Central memory CD8-positive, alpha-beta T cell (primary cell): ENCODE measurements at regions not wholly inside any gene's neighbourhood (a gene's known extent, or its start where the extent isn't known, plus 50 kb on each side); places are given as distances from the start of the nearest gene placed in this dataset.

Experiments
- ATAC-seq: fragments of 150-1000 bp; cut with Tn5 transposase; replicated peaks from 2 replicates; pipeline ENCODE4 v1.10.0; 2022; ENCODE audit warnings: mild to moderate bottlenecking, moderate FRiP score, moderate number of reproducible peaks; ENCODE audit not compliant: poor library complexity, severe bottlenecking; ENCODE audit errors: extremely low read depth
- DNase-seq, 2 donors: peaks; one replicate each; pipeline ENCODE4 v3.0.0; 2021; ENCODE audit warnings: low spot score in 2 of 2
- H3K27ac Mint-ChIP-seq: one replicate; pipeline ENCODE4 v1.8.0; 2022; ENCODE audit warnings: low read depth, mild to moderate bottlenecking, moderate library complexity, mixed read lengths
- H3K27me3 Mint-ChIP-seq: one replicate; pipeline ENCODE4 v1.8.0; 2022; ENCODE audit warnings: mixed read lengths
- H3K36me3 Mint-ChIP-seq: one replicate; pipeline ENCODE4 v1.8.0; 2022; ENCODE audit warnings: mild to moderate bottlenecking, moderate library complexity, mixed read lengths; ENCODE audit not compliant: insufficient read depth
- H3K4me1 Mint-ChIP-seq: one replicate; pipeline ENCODE4 v1.8.0; 2022; ENCODE audit warnings: mixed read lengths
- H3K4me3 Mint-ChIP-seq: one replicate; pipeline ENCODE4 v1.8.0; 2022; ENCODE audit warnings: mild to moderate bottlenecking, moderate library complexity, mixed read lengths
- H3K9me3 Mint-ChIP-seq: one replicate; pipeline ENCODE4 v1.8.0; 2022; ENCODE audit warnings: mixed read lengths

DNA sequence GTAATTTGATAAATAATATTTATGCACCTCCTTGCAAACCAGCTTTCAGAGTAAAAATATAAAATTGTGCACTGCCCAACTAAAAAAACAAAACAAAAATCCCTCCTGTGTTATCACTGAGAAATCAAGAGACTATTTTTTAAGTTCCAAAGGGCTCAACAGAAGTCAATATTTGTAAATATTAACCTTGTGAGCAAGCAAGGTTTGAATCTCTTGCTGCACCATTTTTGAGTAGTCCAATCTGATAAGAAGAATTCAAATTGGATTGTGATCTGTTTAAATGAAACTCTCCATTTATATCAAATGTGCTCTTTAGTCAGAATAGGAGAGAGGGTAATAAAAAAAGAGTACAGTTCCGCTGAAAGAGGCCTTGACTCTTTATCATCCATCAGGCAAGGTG is 520.2 kb downstream of the RAB28 start:
- H3K4me3 Mint-ChIP-seq = no peak overlapping the region

DNA sequence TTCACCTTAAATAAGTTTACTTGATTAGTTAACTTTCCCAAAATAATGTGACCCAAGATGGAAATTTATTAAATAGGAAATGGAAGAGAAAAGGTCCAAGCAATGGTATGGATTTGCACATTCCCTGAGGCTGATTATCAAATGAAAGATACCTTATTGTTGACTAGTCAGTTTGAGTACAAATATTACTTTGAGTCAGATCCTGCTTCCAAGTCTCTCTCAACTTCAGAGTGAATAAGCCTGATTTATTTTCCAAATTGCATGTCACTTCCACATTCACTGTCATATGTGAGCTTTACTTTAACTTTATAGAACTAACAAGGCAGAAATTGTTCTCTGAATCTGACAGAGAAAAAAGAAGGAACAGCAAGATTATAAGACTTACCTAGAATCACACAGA is 520.8 kb downstream of the RAB28 start:
- Mint-ChIP-seq H3K27ac (no peak overlapping the region), H3K27me3 (no peaks in the 10 kb centered on the region), H3K4me1 (no peaks in the 10 kb centered on the region), H3K36me3 (no peaks in the 10 kb centered on the region), H3K9me3 (peaks cover 5% of the 10 kb centered on the region), H3K4me3 (no peak overlapping the region)
- no peak for ATAC-seq
- DNase-seq = no peak

More for the DNA sequence above, 520.2 kb downstream of the RAB28 start:
- Mint-ChIP-seq H3K36me3 (no peaks in the 10 kb centered on the region), H3K9me3 (peaks cover 5% of the 10 kb centered on the region), H3K4me1 (no peaks in the 10 kb centered on the region), H3K27me3 (no peaks in the 10 kb centered on the region), H3K27ac (no peak overlapping the region)
- ATAC-seq = no peak
- no peak for DNase-seq

DNA sequence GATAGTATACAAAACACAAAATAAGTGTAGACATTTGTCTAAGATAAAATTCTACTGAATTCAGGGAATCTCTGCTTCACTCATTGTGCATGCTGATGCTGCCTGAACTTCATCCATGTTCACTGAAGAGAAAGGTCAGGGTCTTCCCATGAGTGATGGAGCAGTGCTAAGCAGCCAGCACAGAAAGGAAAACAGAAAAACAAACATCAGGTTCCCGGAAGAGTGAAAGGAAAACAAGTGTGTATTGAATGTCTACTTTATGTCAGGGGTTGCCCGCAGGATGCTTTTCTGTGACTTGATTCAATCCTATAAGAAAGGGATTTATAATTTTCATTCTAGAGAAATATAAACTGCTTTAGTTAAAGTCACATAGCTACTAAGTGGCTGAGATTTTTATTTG is 522.4 kb downstream of the RAB28 start:
- ATAC-seq = no peak
- no peaks in the 10 kb centered on the region for H3K36me3 Mint-ChIP-seq
- no peak overlapping the region for H3K4me3 Mint-ChIP-seq
- H3K27me3 Mint-ChIP-seq = no peaks in the 10 kb centered on the region
- peaks cover 5% of the 10 kb centered on the region for H3K9me3 Mint-ChIP-seq
- H3K27ac Mint-ChIP-seq = no peak overlapping the region
- H3K4me1 Mint-ChIP-seq = no peaks in the 10 kb centered on the region
- DNase-seq = no peak

DNA sequence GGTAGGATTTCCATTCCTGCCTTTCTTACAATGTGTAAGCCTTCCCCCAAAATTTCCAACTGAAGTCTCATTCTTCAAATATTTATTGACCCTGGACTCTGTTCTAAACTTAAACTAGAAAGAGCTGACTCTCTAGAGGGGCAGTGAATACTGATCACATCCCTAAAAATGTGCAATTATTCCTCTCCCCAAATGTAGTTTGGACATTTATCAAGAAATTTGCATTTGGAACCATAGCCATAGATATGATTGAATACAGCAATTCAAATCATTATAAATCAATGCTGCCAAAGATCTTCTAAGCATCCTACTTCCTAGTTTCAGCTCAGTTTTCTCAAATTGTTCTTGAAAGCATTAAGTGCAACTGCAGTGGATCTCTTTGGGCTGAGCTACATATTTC is 525.7 kb downstream of the RAB28 start:
- Mint-ChIP-seq H3K27me3 (no peaks in the 10 kb centered on the region), H3K4me1 (no peaks in the 10 kb centered on the region), H3K27ac (no peak overlapping the region), H3K36me3 (no peaks in the 10 kb centered on the region), H3K4me3 (no peak overlapping the region), H3K9me3 (peaks cover 5% of the 10 kb centered on the region)
- ATAC-seq = no peak
- no peak for DNase-seq

DNA sequence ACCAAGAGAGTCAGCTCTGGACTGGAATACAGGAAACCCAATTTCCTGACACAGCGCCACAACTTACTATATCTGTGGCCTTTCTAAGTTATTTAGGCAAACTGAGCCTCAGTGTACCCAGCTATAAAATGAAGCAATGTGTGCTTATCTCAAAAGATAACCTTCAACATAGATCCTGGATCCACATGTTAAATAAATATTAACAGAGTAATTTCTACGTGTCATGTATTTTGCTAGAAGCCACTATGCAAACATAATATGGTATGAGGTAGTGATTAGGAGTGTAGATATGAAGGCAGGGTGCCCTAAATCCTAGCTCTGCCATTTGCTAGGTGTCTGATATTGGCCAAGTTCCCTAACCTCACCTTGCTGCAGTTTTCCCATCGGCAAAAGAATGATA is 527.0 kb downstream of the RAB28 start:
- DNase-seq = no peak
- no peak overlapping the region for H3K4me3 Mint-ChIP-seq
- no peak overlapping the region for H3K27ac Mint-ChIP-seq
- H3K9me3 Mint-ChIP-seq = no peaks in the 10 kb centered on the region
- no peaks in the 10 kb centered on the region for H3K36me3 Mint-ChIP-seq
- H3K27me3 Mint-ChIP-seq = no peaks in the 10 kb centered on the region
- no peaks in the 10 kb centered on the region for H3K4me1 Mint-ChIP-seq
- ATAC-seq = no peak

DNA sequence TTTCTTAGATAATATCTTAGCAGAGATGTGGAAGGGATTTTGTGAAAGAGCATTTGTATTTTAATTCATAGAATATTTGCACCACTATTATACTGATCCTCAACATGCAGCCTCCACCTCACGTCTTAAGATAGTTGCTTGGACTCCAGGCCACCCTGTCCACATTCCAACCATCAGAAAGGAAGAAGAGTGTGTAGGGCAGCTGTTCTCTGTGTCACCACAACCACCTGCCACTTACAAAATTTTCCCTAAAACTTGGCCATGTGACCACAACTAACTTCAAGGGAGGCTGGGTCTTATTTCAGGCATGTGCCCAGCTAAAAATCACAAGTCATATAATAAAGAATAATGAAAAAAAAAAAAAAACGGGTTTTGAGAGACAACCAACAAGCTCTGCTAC is 528.1 kb downstream of the RAB28 start:
- ATAC-seq (no peak), DNase-seq (no peak)
- Mint-ChIP-seq H3K4me3 (no peak overlapping the region), H3K27me3 (no peaks in the 10 kb centered on the region), H3K27ac (no peak overlapping the region), H3K4me1 (no peaks in the 10 kb centered on the region), H3K9me3 (no peaks in the 10 kb centered on the region), H3K36me3 (no peaks in the 10 kb centered on the region)

DNA sequence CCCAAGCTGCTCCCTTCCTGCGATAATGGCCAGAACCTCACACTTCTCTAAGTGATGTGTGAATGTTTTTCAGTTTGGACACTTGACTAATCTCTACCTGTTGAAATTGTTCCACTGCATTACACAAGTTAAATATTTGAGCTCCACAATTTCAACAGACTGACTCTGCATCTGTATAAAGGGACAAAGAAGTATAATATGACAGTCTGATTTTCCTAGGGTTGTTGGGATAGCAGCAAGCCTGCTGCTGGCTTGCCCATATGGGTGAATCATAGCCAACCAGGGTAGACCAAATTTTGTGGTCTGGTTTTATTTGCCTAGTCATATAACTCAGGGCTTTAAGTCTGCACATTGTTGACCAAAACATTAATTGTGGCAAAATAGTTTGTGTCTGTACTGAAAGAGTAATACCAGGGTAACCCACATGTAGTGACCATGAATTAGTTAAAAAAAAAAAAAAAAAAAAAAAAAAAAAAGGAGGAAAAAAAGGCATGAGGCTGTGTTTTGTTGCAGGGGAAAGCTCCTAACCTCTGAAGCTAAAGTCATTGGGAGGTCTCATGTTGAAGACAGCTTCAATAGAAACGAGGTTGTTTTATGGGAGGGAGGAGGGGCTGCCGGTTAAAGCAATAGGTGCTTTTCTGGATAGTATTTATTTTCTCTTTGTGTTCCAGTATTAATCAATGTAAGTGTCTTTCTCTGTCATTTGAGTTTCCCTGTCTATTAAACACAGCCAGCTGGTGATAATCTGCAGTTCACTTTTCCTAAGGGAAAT is 534.2 kb downstream of the RAB28 start:
- no peaks in the 10 kb centered on the region for H3K4me1 Mint-ChIP-seq
- no peak overlapping the region for H3K4me3 Mint-ChIP-seq
- H3K27me3 Mint-ChIP-seq = no peaks in the 10 kb centered on the region
- H3K27ac Mint-ChIP-seq = no peak overlapping the region
- no peaks in the 10 kb centered on the region for H3K36me3 Mint-ChIP-seq
- no peak for DNase-seq
- H3K9me3 Mint-ChIP-seq = no peaks in the 10 kb centered on the region
- ATAC-seq = no peak

DNA sequence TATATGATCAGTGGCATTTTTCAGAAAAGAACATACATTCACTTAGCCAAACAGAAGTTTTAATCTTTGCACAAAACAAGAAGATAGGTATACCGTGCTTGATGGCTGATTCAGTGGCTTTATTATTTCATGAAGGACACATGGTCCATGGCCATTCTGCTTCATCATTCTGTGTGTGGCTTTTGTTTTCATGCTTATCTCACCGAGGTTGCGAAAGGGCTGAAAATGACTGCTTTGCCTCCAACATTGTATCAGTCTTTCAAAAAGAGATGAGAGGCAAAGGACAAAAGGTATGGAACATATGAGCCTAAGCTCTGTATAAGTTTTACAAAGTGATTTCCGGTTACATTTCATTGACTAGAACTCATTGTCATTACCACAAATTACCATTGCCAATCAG is 541.1 kb downstream of the RAB28 start:
- Mint-ChIP-seq H3K9me3 (peaks cover 7% of the 10 kb centered on the region), H3K27me3 (no peaks in the 10 kb centered on the region), H3K4me3 (no peak overlapping the region), H3K27ac (no peak overlapping the region), H3K4me1 (no peaks in the 10 kb centered on the region), H3K36me3 (no peaks in the 10 kb centered on the region)
- no peak for DNase-seq
- ATAC-seq = no peak

DNA sequence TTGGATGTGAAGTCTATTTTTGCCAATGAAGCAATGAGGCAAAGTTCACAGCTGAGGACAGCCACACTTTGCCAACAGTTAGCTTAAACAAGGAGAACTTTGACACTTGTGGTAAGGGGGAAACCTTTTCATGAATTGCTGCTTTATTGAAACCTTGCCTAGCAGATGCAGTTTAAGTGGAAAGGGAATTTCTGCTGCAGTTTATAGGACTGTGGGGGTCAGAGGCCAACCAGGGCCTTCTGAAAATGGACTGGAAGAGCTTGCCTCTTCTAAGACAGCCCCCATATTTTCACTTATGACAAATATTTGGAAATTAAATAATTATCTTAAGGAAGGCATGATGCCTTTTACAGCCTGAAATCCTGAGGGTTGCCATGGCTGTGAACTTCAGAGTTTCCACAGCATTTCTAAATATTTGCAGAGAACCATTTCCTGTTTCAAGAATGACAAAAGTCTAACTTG is 550.3 kb downstream of the RAB28 start:
- ATAC-seq (no peak), DNase-seq (no peak)
- H3K27me3 Mint-ChIP-seq = no peaks in the 10 kb centered on the region
- H3K27ac Mint-ChIP-seq = no peak overlapping the region
- H3K4me3 Mint-ChIP-seq = no peak overlapping the region
- H3K36me3 Mint-ChIP-seq = no peaks in the 10 kb centered on the region
- H3K9me3 Mint-ChIP-seq = peaks cover 21% of the 10 kb centered on the region
- H3K4me1 Mint-ChIP-seq = no peaks in the 10 kb centered on the region

DNA sequence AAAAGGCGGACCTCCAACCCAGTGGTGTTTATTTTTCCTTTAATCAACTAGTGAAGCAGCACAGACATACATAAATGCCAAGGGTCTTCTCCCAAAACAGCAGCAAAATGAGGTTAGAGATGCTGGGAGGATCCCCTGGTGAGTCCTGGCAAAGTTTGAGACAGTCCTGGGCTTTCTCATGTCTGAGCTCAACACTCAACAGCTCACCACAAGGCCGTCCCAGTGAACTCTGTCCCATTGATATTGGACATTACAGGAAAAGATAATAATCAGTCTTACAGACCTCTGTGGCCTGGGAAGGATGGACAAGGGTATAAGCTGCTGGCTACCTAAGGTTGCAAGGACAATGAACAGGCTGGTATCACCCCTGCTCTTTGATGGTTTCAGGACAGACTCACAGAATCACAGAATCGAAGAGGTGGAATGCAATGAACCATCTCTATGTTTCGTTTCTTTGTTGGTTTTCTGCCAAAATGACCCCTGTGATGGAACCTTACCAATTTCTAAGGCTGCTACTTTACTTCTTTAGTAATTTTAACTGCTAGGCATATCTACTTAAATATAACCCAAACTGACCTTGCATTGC is 551.8 kb downstream of the RAB28 start:
- Mint-ChIP-seq H3K36me3 (no peaks in the 10 kb centered on the region), H3K9me3 (peaks cover 15% of the 10 kb centered on the region), H3K27me3 (no peaks in the 10 kb centered on the region), H3K4me1 (no peaks in the 10 kb centered on the region), H3K27ac (no peak overlapping the region), H3K4me3 (no peak overlapping the region)
- ATAC-seq (no peak), DNase-seq (no peak)

DNA sequence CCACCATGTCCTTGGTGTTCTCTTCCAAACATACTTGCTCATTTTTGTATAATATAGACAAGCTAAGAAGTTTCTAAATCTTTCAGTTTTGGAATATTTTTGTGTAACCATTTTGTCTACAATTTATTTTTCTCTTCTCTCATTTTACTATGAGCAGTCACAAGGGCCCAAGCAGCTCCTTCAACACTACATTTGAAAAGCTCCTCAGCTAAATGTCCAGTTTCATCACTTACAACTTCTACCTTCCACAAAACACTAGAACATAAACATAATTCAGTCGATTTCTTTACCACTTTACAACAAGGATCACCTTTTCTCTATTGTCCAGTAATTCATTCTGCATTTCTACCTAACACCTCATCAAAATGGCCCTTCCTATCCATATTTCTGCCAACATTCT is 554.4 kb downstream of the RAB28 start:
- Mint-ChIP-seq H3K27me3 (no peaks in the 10 kb centered on the region), H3K4me3 (no peak overlapping the region), H3K36me3 (no peaks in the 10 kb centered on the region), H3K27ac (no peak overlapping the region), H3K9me3 (peaks cover 9% of the 10 kb centered on the region), H3K4me1 (no peaks in the 10 kb centered on the region)
- ATAC-seq = no peak
- no peak for DNase-seq

DNA sequence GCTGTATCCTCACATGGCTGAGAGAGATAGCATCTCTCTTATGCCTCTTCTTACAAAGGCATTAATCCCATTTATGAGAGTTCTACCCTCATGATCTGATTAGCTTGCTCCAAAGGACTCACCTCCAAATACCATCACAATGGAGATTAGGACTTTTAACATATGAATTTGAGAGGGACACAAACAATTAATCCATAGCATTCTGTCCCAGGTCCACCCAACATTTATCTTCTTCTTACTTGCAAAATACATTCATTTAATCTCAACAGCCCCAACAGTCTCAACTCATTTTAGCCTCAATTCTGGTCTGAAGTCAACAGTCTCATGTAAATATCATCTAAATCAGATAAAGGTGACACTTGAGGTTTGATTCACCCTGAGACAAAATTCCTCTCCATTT is 555.4 kb downstream of the RAB28 start:
- Mint-ChIP-seq H3K27ac (no peak overlapping the region), H3K36me3 (no peaks in the 10 kb centered on the region), H3K27me3 (no peaks in the 10 kb centered on the region), H3K4me3 (no peak overlapping the region), H3K4me1 (no peaks in the 10 kb centered on the region), H3K9me3 (peaks cover 13% of the 10 kb centered on the region)
- DNase-seq = no peak
- ATAC-seq = no peak

DNA sequence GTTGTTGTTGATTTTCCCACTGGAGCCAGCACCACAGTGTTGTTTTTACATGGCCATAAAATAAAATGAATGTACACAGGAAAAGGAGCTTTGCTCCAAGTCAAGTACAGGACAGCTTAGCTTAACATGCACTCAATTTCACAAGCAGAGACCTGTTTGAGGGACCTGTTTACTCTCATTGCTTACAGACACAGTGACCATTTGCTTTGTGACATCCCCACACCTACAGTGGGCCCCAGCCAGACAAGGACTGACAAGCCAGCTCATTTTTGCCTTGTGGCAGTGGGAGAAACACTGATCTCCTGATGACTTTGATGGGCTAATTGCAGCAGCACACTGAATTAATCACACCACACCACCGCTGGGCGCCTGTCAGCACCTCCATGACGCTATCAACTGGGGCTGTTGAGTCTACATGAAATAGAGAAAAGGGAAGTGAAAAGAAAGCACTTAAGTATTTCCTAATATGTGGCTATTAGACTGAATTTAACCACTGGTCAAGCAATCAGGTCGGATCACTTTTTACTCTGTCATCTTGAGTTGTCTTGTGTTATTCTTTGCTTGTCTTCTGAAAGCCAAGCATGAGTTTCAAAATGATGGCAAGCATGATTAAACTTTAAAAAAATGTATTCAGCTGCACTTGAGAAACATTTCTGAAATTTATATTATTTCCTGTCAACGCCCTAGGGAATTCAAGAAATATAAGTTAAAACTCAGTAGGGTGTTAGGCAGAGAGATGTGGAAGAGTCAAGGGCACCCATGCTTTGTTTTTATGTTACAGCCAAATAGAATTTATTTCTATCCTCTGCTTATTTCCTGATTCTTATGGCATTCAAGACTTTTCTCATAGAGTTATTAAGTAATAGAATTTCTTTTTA is 557.7 kb downstream of the RAB28 start:
- Mint-ChIP-seq H3K4me3 (no peak overlapping the region), H3K4me1 (no peaks in the 10 kb centered on the region)
- no peak for ATAC-seq

More for the DNA sequence above, 557.7 kb downstream of the RAB28 start:
- no peak overlapping the region for H3K27ac Mint-ChIP-seq
- DNase-seq = no peak
- no peaks in the 10 kb centered on the region for H3K36me3 Mint-ChIP-seq
- peaks cover 13% of the 10 kb centered on the region for H3K9me3 Mint-ChIP-seq
- no peaks in the 10 kb centered on the region for H3K27me3 Mint-ChIP-seq
